ENCODE measurements at regions not wholly inside any gene's neighbourhood (a gene's known extent, or its start where the extent isn't known, plus 50 kb on each side); places are given as distances from the start of the nearest gene placed in this dataset.

- H3K27me3 Mint-ChIP-seq (ENCODE audit: unreplicated experiment), result no peaks in the 10 kb centered on the region
- H3K27ac Mint-ChIP-seq (ENCODE audit: unreplicated experiment), result no peak overlapping the region
- H3K36me3 Mint-ChIP-seq (ENCODE audit: unreplicated experiment), result no peaks in the 10 kb centered on the region
- H3K4me3 Mint-ChIP-seq (ENCODE audit: unreplicated experiment), result no peak overlapping the region
- TF ChIP-seq CTCF (IDR thresholded peaks at IDR 0.05; ENCODE audit: partially characterized antibody, unreplicated experiment), result no peak
- H3K4me1 Mint-ChIP-seq (ENCODE audit: low read depth, unreplicated experiment), result no peaks in the 10 kb centered on the region
- no peak for DNase-seq
- no peaks in the 10 kb centered on the region for H3K9me3 Mint-ChIP-seq (ENCODE audit: unreplicated experiment)
These were observed 407.8 kb upstream of the PDE3A start for GRCh38 chr12:19960527-19960926.

GRCh38 chr12:19962192-19962591, 406.1 kb upstream of the PDE3A start:
- Mint-ChIP-seq H3K27me3 (ENCODE audit: unreplicated experiment) (no peaks in the 10 kb centered on the region), H3K36me3 (ENCODE audit: unreplicated experiment) (no peaks in the 10 kb centered on the region), H3K27ac (ENCODE audit: unreplicated experiment) (no peak overlapping the region), H3K9me3 (ENCODE audit: unreplicated experiment) (no peaks in the 10 kb centered on the region), H3K4me3 (ENCODE audit: unreplicated experiment) (no peak overlapping the region), H3K4me1 (ENCODE audit: low read depth, unreplicated experiment) (peaks cover 4% of the 10 kb centered on the region)
- no peak for TF ChIP-seq CTCF (IDR thresholded peaks at IDR 0.05; ENCODE audit: partially characterized antibody, unreplicated experiment)
- no peak for DNase-seq

- H3K27me3 Mint-ChIP-seq (ENCODE audit: unreplicated experiment), result no peaks in the 10 kb centered on the region
- no peaks in the 10 kb centered on the region for H3K36me3 Mint-ChIP-seq (ENCODE audit: unreplicated experiment)
- DNase-seq, result no peak
- H3K4me1 Mint-ChIP-seq (ENCODE audit: low read depth, unreplicated experiment), result peaks cover 10% of the 10 kb centered on the region
- no peak overlapping the region for H3K27ac Mint-ChIP-seq (ENCODE audit: unreplicated experiment)
- no peak overlapping the region for H3K4me3 Mint-ChIP-seq (ENCODE audit: unreplicated experiment)
- no peaks in the 10 kb centered on the region for H3K9me3 Mint-ChIP-seq (ENCODE audit: unreplicated experiment)
- no peak for TF ChIP-seq CTCF (IDR thresholded peaks at IDR 0.05; ENCODE audit: partially characterized antibody, unreplicated experiment)
These were observed 404.4 kb upstream of the PDE3A start for GRCh38 chr12:19963972-19964371.

GRCh38 chr12:19964549-19964948, 403.8 kb upstream of the PDE3A start:
- no peaks in the 10 kb centered on the region for H3K27me3 Mint-ChIP-seq (ENCODE audit: unreplicated experiment)
- H3K27ac Mint-ChIP-seq (ENCODE audit: unreplicated experiment), result no peak overlapping the region
- peaks cover 12% of the 10 kb centered on the region for H3K4me1 Mint-ChIP-seq (ENCODE audit: low read depth, unreplicated experiment)
- no peak for TF ChIP-seq CTCF (IDR thresholded peaks at IDR 0.05; ENCODE audit: partially characterized antibody, unreplicated experiment)
- no peaks in the 10 kb centered on the region for H3K9me3 Mint-ChIP-seq (ENCODE audit: unreplicated experiment)
- no peak for DNase-seq
- no peaks in the 10 kb centered on the region for H3K36me3 Mint-ChIP-seq (ENCODE audit: unreplicated experiment)
- H3K4me3 Mint-ChIP-seq (ENCODE audit: unreplicated experiment), result no peak overlapping the region

GRCh38 chr12:19965196-19966038, 402.9 kb upstream of the PDE3A start:
- Mint-ChIP-seq H3K9me3 (ENCODE audit: unreplicated experiment) (no peaks in the 10 kb centered on the region), H3K36me3 (ENCODE audit: unreplicated experiment) (no peaks in the 10 kb centered on the region), H3K27ac (ENCODE audit: unreplicated experiment) (no peak overlapping the region), H3K4me3 (ENCODE audit: unreplicated experiment) (no peak overlapping the region), H3K27me3 (ENCODE audit: unreplicated experiment) (no peaks in the 10 kb centered on the region), H3K4me1 (ENCODE audit: low read depth, unreplicated experiment) (peaks cover 17% of the 10 kb centered on the region)
- no peak for DNase-seq
- no peak for TF ChIP-seq CTCF (IDR thresholded peaks at IDR 0.05; ENCODE audit: partially characterized antibody, unreplicated experiment)
